CD4-positive, alpha-beta T cell treated with Interleukin-4 for 4 hours (primary cell): ENCODE measurements at regions not wholly inside any gene's neighbourhood (a gene's known extent, or its start where the extent isn't known, plus 50 kb on each side); places are given as distances from the start of the nearest gene placed in this dataset.
"Not testable (repeated sequence)": the region's sequence is repeated elsewhere in the genome, so short reads cannot be mapped to it uniquely, and the experiment has no call there.

Experiments
- DNase-seq: peaks from one replicate; pipeline ENCODE4 v3.0.0-alpha.2; 2020

DNA sequence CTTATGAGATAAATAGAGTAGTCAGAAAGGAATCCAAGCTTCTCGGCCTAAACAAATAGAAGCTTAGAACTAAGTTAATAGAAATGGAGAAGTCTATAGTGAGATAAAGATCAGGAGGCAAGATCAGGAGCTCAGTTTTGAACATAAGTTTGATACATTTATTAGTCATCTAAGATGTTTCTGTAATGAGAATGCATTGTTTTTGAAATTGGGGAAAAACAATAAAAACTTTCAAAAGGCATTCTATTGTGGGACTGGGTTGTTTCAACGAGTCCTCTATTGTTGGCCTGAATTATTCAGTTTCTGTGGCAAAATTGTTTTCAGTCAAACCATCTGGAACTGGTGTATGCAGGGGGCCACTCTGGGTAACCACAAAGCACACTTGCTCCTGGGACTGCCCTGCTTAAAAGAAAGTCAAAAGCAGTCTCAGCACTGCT, 181.0 kb upstream of the CLINT1 start:
- no peak for DNase-seq

GRCh38 chr5:158039441-158039840, 180.5 kb upstream of the CLINT1 start:
- no peak for DNase-seq

- not testable (repeated sequence) for DNase-seq
These were observed 178.1 kb upstream of the CLINT1 start for GRCh38 chr5:158036983-158037595.

GRCh38 chr5:158034586-158034985, 175.6 kb upstream of the CLINT1 start:
- not testable (repeated sequence) for DNase-seq

- DNase-seq = no peak
These were observed 174.8 kb upstream of the CLINT1 start for GRCh38 chr5:158033724-158034123.

DNA sequence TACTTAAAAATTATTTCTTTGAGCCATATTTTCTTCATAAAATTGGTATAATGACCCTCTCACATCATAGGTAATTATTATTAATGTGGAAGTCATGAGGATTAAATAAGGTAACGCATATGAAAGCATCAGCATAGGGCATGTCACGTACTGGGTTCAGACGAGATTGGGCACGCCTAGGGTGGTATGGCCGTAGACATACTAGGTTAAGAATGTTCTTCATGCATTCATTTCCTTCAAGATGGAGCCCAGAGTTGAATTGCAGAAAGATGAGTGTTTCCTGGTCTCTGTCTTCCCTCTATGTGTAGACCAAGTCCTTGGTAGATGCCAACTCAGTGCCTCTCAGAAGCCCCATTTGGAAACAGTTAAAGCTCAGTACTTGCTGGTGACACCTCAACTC, 174.1 kb upstream of the CLINT1 start:
- no peak for DNase-seq

DNA sequence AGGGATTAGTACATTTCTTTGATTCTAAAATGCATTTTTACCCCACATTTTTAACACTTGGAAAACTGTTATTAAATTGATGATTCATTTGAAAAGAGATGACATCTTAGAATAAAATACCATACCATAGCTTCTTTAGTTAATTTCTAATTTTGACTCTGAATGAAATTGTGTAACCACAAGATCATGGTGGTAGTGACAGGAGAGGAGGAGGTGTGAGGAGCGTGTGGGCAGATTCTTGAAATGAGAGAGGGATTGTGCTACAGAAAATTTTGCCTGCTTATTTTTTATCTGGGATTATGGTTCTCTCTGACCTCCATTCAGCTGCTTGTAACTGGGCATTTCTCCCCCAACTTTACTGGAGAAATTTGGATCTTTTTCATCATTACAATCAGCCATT, 173.3 kb upstream of the CLINT1 start:
- DNase-seq = no peak

DNA sequence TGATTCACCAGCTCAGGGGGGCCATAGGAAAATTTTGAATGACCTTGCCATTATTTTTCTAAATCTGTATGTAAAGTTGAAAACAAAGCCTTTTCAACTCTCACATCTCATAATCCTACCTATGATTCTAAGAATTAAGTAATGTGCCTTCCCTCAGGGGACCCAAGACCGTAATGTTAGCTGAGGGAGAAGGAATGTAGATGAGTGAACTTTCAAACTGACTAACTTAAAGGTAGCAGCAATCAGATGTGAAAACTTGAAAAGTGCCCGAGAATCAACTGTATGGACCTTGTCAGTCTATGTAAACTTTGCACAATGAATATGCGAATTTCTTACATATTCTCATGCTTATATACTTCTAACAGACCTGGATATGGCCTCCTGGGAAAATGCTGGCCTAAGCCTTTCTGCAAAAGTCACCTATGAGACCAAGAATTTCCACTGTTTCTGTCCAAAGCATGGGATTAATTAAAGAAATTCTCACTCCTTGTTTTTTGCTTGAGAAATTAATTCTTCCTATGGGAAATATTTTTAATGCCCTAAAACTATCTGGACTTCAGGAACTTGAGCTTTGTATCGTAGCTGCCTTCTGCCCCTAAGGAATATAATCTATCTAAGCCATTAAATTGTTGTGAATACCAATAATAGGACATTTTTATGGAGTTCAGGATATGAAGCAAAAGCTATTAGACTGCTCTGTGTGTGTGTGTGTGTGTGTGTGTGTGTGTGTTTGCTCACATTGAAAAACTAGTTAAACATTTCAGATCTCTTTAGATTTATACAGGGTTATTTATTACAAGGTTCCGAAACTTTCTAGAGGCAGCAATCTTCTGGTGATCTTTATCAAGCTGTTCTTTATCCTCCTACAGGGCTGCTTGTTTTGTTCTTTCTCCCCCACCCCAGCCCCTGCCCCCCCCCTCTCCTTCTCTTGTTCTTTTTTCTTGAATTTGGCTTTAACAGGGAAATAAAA, 169.1 kb upstream of the CLINT1 start:
- no peak for DNase-seq

GRCh38 chr5:158026304-158027031, 167.5 kb upstream of the CLINT1 start:
- DNase-seq = no peak

- no peak for DNase-seq
These were observed 164.3 kb upstream of the CLINT1 start for GRCh38 chr5:158023266-158023665.

DNA sequence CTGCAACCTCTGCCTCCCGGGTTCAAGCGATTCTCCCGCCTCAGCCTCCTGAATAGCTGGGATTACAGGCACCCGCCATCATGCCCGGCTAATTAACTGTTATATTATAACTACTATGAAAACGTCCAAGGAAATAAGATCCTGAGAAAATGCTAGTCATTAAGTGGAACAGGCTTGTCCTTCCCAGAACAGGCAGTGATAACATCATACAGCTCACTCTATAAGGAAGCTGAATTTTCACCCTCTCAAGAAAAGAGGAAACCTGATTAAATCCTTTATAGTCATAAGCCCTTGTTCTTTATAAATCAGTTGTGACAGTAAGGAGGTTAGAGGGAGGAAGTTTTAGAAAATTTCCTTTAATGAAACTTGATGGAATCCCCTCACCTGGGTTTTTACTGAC, 163.9 kb upstream of the CLINT1 start:
- no peak for DNase-seq

- no peak for DNase-seq
These were observed 163.4 kb upstream of the CLINT1 start for GRCh38 chr5:158022393-158022792.

- DNase-seq = no peak
These were observed 161.8 kb upstream of the CLINT1 start for GRCh38 chr5:158020555-158021418.

DNA sequence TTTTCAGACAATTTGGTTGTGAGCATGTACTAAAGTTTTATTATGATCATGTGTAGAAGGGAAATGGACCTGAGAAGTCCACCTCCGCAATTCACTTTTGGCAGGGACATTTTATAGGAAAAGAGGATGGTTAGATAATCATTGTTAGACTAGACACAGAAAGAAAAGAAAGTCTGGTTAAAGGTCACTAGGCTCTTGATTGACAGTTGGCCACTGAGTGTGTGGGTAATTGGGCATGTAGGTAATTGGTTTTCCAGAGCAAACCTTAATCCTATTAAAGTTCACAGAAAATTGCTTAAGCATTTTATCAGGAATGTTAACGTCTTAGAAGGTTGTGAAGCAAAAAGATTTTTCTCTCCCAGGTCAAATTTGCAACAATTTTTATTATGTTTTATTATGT, 158.5 kb upstream of the CLINT1 start:
- DNase-seq = no peak

DNA sequence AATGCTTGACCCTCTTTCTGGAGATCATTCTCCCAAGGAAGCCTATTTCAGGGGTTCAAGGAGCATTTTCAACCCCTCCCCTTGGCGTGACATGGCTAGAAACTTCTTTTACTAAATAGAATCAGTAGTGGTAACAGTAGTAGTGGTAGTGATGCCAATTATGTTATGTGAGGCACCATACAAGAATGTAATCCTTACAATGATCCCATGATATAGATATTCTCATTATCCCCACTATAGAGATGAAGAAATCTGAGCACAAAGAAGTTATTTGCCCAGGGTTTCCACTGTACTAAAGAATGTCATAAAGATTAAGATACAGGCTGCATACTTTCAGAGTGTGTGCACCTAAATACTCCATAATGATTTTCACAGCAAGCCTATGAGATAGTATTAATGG, 155.4 kb upstream of the CLINT1 start:
- no peak for DNase-seq

GRCh38 chr5:158013939-158014338, 155.0 kb upstream of the CLINT1 start:
- no peak for DNase-seq

DNA sequence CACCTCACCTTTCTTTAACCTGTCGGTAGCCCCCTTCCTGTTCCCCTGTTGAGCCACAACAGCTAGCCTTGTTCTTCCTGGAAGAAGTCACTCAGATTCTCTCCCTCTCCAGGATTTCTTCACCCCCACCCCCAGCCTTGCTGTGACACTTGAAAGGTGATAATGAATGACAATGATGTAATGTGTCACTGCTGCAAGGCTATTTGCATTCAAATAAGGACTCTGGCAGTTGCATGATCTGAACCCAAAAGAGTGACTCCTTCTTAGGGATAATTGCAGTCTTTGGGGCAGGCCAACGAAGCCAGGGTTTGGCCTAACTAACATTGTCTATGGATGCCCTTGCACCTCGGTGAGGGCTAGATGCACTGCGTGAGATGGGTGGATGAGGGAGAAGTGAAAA, 154.4 kb upstream of the CLINT1 start:
- no peak for DNase-seq

- DNase-seq = no peak
These were observed 152.5 kb upstream of the CLINT1 start for GRCh38 chr5:158011422-158011821.

- no peak for DNase-seq
These were observed 151.9 kb upstream of the CLINT1 start for GRCh38 chr5:158010831-158011230.

DNA sequence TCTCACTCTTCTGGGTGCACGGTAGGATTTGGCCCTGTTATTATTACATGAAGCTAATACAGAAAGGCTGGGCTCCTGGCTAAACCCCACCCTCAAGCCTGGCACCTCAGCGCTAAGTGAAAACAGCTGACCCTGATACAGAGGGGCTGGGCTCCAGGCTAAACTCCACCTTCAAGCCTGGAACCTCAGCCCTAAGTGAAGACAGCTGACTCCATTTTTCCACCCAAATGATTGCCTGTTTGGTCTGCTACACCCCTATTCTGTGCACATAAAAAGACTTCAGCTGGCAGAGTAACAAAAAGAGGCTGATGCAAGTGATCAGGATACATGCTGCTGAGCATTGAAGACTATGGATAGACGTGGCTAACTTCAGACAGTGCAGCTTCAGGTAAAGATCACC, 148.4 kb upstream of the CLINT1 start:
- no peak for DNase-seq

DNA sequence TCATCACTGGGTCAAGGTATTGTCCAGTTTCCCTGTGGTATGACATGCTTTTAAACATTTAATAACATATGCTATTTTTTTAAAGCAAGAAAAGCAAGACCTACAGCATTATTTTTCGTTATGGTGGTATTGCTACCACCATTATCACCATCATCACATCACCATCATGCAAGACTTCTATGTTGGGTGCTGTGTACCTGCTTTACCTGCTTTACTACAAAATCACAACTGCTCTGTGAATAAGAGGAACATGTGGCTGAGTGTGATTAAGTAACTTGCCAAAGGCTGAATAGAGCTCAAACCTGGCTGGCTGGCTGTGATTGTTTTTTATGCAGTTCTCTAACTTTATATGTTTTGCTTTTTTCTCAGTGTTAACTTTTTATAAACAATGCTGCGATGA, 140.8 kb upstream of the CLINT1 start:
- DNase-seq = no peak

GRCh38 chr5:157997991-157998504, 139.1 kb upstream of the CLINT1 start:
- no peak for DNase-seq
